ENCODE measurements at regions not wholly inside any gene's neighbourhood (a gene's known extent, or its start where the extent isn't known, plus 50 kb on each side); places are given as distances from the start of the nearest gene placed in this dataset.

DNA sequence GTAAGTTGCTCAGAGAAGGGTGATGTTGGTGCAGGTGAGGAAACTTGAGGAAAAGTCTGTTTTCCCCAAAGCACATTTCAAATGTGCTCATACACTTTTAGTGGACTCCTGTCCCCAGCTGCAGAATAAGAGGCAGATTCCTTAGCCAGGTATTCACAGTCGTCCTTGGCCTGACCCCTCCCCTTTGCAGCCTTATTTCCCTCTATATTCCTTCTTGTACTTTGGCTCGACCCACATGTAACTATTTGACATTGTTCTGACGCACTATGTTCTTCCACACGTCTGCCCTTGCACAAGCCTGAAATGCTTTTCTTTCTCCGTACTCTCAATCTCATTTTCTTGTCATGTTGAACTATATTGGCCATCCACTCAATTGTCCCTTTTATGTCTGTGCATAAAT, 498.4 kb upstream of the USP24 start:
- Histone ChIP-seq H3K27ac (ENCODE audit: low read depth, low read length) (no peak overlapping the region), H3K4ac (ENCODE audit: low read depth, low read length) (no peak overlapping the region), H2BK5ac (ENCODE audit: low read depth, low read length, poor library complexity) (no peak overlapping the region), H3K9me3 (ENCODE audit: insufficient read depth, low read depth, low read length) (no peaks in the 10 kb centered on the region), H3K23ac (ENCODE audit: low read length) (no peak overlapping the region), H4K12ac (ENCODE audit: low read depth, low read length) (no peak overlapping the region), H3K4me3 (ENCODE audit: low read depth, low read length) (no peak overlapping the region), H2AK5ac (ENCODE audit: low read length) (peak overlapping the region; percentile 27), H2AFZ (ENCODE audit: insufficient read depth, low read length, poor library complexity) (no peak overlapping the region), H4K8ac (ENCODE audit: low read depth, low read length) (no peak overlapping the region), H3K18ac (ENCODE audit: low read length) (no peak overlapping the region), H3K36me3 (ENCODE audit: control insufficient read depth in 1 of 2, insufficient read depth in 2 of 2, low read length in 2 of 2) (no peaks in the 10 kb centered on the region), H3K4me2 (ENCODE audit: low read length) (no peak overlapping the region), H3K9ac (ENCODE audit: low read length) (no peak overlapping the region), H3K14ac (ENCODE audit: low read length) (peak overlapping the region; percentile 26), H3K79me2 (ENCODE audit: control insufficient read depth, insufficient read depth, low read length, poor library complexity) (peaks cover 6% of the 10 kb centered on the region), H3K4me1 (ENCODE audit: control insufficient read depth in 1 of 2, insufficient read depth in 2 of 2, low read length in 2 of 2) (peaks cover 4 to 8% of the 10 kb centered on the region in 2 experiments), H3K27me3 (ENCODE audit: insufficient read depth, low read length) (no peaks in the 10 kb centered on the region), H3K79me1 (ENCODE audit: low read length) (peaks cover 29% of the 10 kb centered on the region), H4K91ac (ENCODE audit: low read depth, low read length) (peak overlapping the region; percentile 64), H2BK120ac (ENCODE audit: insufficient read depth, low read length, poor library complexity) (peak overlapping the region; percentile 31), H2BK12ac (ENCODE audit: low read length) (peak overlapping the region; percentile 85)
- WGBS (ENCODE audit: extremely low coverage, insufficient coverage, insufficient read length) = no CpG with 5 or more reads among the region's 5 CpGs
- peak; percentile 50 to 79 for DNase-seq

DNA sequence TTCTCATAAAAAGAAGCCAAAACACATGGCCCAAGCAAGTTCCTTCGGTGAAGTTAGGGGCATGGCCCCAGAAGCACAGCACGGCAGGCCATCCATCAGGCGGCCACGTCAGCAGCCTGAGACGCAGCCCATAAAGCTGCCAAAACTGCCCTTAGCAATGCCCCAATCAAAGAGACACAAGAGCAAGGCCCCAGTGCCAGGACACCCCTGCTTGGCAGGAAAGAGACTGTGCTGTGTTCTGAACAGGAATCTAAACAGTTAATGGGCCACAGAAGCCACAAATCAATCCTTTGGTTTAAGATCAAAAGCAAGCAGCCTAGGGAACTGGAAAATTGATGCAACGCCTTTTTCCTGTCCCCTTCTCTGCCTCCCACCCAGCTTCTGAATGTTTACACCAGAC, 497.0 kb upstream of the USP24 start:
- no peaks in the 10 kb centered on the region for H3K9me3 ChIP-seq (ENCODE audit: insufficient read depth, low read depth, low read length)
- peak overlapping the region; percentile 0 for H3K14ac ChIP-seq (ENCODE audit: low read length)
- H3K4me2 ChIP-seq (ENCODE audit: low read length) = no peak overlapping the region
- no peaks in the 10 kb centered on the region for H3K36me3 ChIP-seq (ENCODE audit: control insufficient read depth in 1 of 2, insufficient read depth in 2 of 2, low read length in 2 of 2)
- peaks cover 0 to 2% of the 10 kb centered on the region in 2 experiments for H3K4me1 ChIP-seq (ENCODE audit: control insufficient read depth in 1 of 2, insufficient read depth in 2 of 2, low read length in 2 of 2)
- H4K12ac ChIP-seq (ENCODE audit: low read depth, low read length) = no peak overlapping the region
- no peak overlapping the region for H4K8ac ChIP-seq (ENCODE audit: low read depth, low read length)
- H3K79me2 ChIP-seq (ENCODE audit: control insufficient read depth, insufficient read depth, low read length, poor library complexity) = no peaks in the 10 kb centered on the region
- no peak overlapping the region for H3K4ac ChIP-seq (ENCODE audit: low read depth, low read length)
- no CpG with 5 or more reads among the region's 6 CpGs for WGBS (ENCODE audit: extremely low coverage, insufficient coverage, insufficient read length)
- H4K91ac ChIP-seq (ENCODE audit: low read depth, low read length) = peak overlapping the region; percentile 64
- H2BK120ac ChIP-seq (ENCODE audit: insufficient read depth, low read length, poor library complexity) = peak overlapping the region; percentile 12
- peak overlapping the region; percentile 61 for H2BK12ac ChIP-seq (ENCODE audit: low read length)
- peak overlapping the region; percentile 46 for H3K18ac ChIP-seq (ENCODE audit: low read length)
- H3K27me3 ChIP-seq (ENCODE audit: insufficient read depth, low read length) = no peaks in the 10 kb centered on the region
- H3K27ac ChIP-seq (ENCODE audit: low read depth, low read length) = no peak overlapping the region
- peak overlapping the region; percentile 8 for H2AK5ac ChIP-seq (ENCODE audit: low read length)
- H3K4me3 ChIP-seq (ENCODE audit: low read depth, low read length) = no peak overlapping the region
- no peak overlapping the region for H2BK5ac ChIP-seq (ENCODE audit: low read depth, low read length, poor library complexity)
- H3K9ac ChIP-seq (ENCODE audit: low read length) = no peak overlapping the region
- H2AFZ ChIP-seq (ENCODE audit: insufficient read depth, low read length, poor library complexity) = no peak overlapping the region
- H3K23ac ChIP-seq (ENCODE audit: low read length) = no peak overlapping the region
- H3K79me1 ChIP-seq (ENCODE audit: low read length) = peaks cover 23% of the 10 kb centered on the region
- no peak for DNase-seq

DNA sequence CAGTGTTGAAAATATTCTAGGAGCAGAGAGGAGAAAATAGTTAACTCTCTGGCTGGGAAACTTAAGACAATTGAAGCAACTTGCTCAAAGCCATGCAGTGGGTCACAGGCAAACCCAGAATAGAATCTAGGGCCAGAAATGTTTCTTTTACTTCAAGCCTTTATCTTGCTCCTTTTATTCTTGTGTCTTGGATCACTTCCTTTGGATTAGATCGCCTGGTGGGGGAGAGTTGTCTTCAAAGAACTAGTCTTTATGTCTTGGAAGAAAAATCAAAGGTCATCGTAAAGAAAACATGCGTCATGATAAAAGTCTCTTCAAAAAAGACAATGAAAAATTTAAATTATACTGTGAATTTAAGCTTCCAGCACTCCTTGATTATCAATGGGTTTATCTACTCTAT, 493.6 kb upstream of the USP24 start:
- Histone ChIP-seq H3K18ac (ENCODE audit: low read length) (no peak overlapping the region), H3K79me1 (ENCODE audit: low read length) (peaks cover 24% of the 10 kb centered on the region), H3K4me2 (ENCODE audit: low read length) (no peak overlapping the region), H2AK5ac (ENCODE audit: low read length) (no peak overlapping the region), H3K36me3 (ENCODE audit: control insufficient read depth in 1 of 2, insufficient read depth in 2 of 2, low read length in 2 of 2) (no peaks in the 10 kb centered on the region), H2BK12ac (ENCODE audit: low read length) (no peak overlapping the region), H3K4me1 (ENCODE audit: control insufficient read depth in 1 of 2, insufficient read depth in 2 of 2, low read length in 2 of 2) (peaks cover under 1 to 2% of the 10 kb centered on the region in 2 experiments), H2AFZ (ENCODE audit: insufficient read depth, low read length, poor library complexity) (no peak overlapping the region), H3K27ac (ENCODE audit: low read depth, low read length) (no peak overlapping the region), H4K8ac (ENCODE audit: low read depth, low read length) (no peak overlapping the region), H2BK120ac (ENCODE audit: insufficient read depth, low read length, poor library complexity) (no peak overlapping the region), H4K12ac (ENCODE audit: low read depth, low read length) (no peak overlapping the region), H3K9ac (ENCODE audit: low read length) (no peak overlapping the region), H2BK5ac (ENCODE audit: low read depth, low read length, poor library complexity) (no peak overlapping the region), H3K27me3 (ENCODE audit: insufficient read depth, low read length) (no peaks in the 10 kb centered on the region), H4K91ac (ENCODE audit: low read depth, low read length) (no peak overlapping the region), H3K79me2 (ENCODE audit: control insufficient read depth, insufficient read depth, low read length, poor library complexity) (peaks cover under 1% of the 10 kb centered on the region), H3K4me3 (ENCODE audit: low read depth, low read length) (no peak overlapping the region), H3K14ac (ENCODE audit: low read length) (no peak overlapping the region), H3K9me3 (ENCODE audit: insufficient read depth, low read depth, low read length) (no peaks in the 10 kb centered on the region), H3K4ac (ENCODE audit: low read depth, low read length) (no peak overlapping the region), H3K23ac (ENCODE audit: low read length) (no peak overlapping the region)
- WGBS (ENCODE audit: extremely low coverage, insufficient coverage, insufficient read length) = no CpG with 5 or more reads among the region's 3 CpGs
- DNase-seq = no peak

DNA sequence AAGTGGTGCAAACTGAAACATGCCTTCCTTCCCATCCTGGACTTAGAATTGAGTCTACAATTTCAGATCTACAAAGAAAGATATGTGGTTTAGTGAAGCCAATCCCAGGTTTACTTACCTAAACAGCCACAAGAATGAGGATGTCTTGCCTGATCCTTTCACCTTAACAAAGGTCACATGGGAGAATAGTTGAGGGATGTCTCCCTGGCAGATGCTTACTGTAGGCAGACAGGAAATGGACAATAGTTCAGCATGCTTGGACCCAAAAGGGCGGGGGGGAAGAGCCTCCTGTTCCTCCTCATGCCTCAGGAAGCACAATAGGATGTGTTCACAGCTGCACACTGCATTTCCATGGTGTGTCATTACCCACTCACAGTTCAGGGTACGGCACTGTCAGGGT, 492.7 kb upstream of the USP24 start:
- no CpG with 5 or more reads among the region's 2 CpGs for WGBS (ENCODE audit: extremely low coverage, insufficient coverage, insufficient read length)
- Histone ChIP-seq H4K91ac (ENCODE audit: low read depth, low read length) (peak overlapping the region; percentile 30), H3K4me3 (ENCODE audit: low read depth, low read length) (no peak overlapping the region), H3K36me3 (ENCODE audit: control insufficient read depth in 1 of 2, insufficient read depth in 2 of 2, low read length in 2 of 2) (no peaks in the 10 kb centered on the region), H3K79me1 (ENCODE audit: low read length) (peaks cover 27% of the 10 kb centered on the region), H2BK12ac (ENCODE audit: low read length) (peak overlapping the region; percentile 72), H2AK5ac (ENCODE audit: low read length) (peak overlapping the region; percentile 3), H3K4me1 (ENCODE audit: control insufficient read depth in 1 of 2, insufficient read depth in 2 of 2, low read length in 2 of 2) (peaks cover 2 to 4% of the 10 kb centered on the region in 2 experiments), H4K8ac (ENCODE audit: low read depth, low read length) (no peak overlapping the region), H2AFZ (ENCODE audit: insufficient read depth, low read length, poor library complexity) (no peak overlapping the region), H3K27me3 (ENCODE audit: insufficient read depth, low read length) (no peaks in the 10 kb centered on the region), H2BK5ac (ENCODE audit: low read depth, low read length, poor library complexity) (no peak overlapping the region), H3K9me3 (ENCODE audit: insufficient read depth, low read depth, low read length) (no peaks in the 10 kb centered on the region), H3K23ac (ENCODE audit: low read length) (no peak overlapping the region), H2BK120ac (ENCODE audit: insufficient read depth, low read length, poor library complexity) (no peak overlapping the region), H3K4me2 (ENCODE audit: low read length) (no peak overlapping the region), H3K4ac (ENCODE audit: low read depth, low read length) (no peak overlapping the region), H3K14ac (ENCODE audit: low read length) (peak overlapping the region; percentile 46), H3K9ac (ENCODE audit: low read length) (no peak overlapping the region), H3K79me2 (ENCODE audit: control insufficient read depth, insufficient read depth, low read length, poor library complexity) (peaks cover 4% of the 10 kb centered on the region), H4K12ac (ENCODE audit: low read depth, low read length) (no peak overlapping the region), H3K18ac (ENCODE audit: low read length) (no peak overlapping the region), H3K27ac (ENCODE audit: low read depth, low read length) (no peak overlapping the region)
- DNase-seq = no peak

Measured in trophoblast cell (in vitro differentiated cells and primary cell).